ENCODE measurements at regions not wholly inside any gene's neighbourhood (a gene's known extent, or its start where the extent isn't known, plus 50 kb on each side); places are given as distances from the start of the nearest gene placed in this dataset.

DNA sequence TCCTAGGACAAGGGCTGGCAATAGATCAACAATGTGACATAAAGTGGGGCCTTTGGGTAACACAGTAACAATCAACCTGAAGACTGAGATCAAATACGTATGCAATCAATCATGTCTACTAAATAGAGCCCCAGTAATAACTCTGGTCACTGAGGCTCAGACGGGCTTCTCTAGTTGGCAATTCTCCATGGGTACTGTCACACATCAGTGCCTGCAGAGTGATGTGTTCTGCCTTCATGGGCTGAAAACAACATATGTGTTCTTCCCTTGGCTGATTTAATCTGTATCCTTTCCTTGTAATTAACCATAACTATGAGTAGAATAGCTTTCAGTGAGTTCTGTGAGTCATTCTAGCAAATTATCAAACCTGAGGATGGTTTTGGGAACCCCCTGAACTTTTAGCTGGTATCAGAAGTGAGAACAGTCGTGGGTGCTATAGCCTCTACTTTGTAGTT, 113.6 kb downstream of the TMCO5A start:
- DNase-seq, result no peak

DNA sequence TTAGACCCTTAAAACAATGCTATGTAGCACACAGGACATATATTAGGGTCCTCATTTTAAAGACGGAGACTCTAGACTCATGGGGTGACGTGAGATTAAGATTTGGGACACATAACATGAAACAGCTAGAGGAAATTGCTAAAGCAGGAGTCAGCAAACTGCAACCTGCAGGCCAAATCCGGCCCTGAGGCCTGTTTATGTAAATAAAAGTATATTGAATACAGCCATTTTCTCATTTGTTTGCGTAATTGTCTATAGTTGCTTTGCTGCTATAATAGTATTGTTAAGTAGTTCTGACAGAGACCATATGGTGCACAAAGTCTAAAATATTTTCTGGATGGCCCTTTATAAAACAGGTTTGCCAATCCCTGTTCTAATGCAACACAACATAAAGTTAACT, 115.5 kb downstream of the TMCO5A start:
- no peak for DNase-seq

DNA sequence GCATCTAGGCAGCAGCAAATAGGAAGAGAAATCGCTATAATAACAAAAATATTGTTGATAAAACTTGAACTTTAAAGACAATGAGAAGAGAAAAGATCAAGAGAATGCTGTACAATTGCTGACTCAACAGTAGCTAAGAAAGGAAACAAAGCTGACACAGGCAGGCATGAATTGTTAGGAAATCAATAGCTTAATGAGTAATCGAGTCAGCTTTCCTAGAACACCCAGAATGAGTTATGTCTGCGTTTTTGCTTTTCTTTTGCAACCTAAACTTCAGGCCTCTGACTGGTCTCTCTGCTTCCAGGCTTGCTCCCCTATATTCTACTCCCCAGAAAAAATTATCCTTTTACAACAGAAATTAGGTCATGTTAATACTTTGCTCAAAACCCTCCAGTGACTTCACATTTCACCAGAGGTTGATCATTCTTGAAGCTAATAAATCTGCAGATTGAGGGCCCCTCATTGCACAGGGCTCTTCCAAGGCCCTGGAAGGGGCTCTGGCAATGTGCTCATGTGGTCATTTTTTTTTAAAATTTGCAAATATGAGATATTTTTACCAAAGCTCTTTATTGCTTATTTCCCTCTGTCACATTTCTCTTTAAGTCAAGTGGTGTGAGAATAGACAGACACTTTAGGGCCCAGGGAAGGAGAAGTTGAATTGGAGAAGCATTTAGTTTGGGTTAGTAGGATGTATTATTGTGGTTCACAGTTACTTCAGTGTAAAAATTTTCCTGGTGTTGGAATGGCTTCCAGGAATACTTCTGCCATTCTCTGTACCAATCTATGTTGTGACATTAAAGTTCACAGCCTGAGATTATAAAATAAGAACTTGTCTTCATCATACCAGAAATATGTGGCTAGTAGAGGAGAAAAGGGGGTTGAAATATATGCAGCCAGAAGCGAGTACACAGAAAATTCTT, 116.3 kb downstream of the TMCO5A start:
- no peak for DNase-seq

DNA sequence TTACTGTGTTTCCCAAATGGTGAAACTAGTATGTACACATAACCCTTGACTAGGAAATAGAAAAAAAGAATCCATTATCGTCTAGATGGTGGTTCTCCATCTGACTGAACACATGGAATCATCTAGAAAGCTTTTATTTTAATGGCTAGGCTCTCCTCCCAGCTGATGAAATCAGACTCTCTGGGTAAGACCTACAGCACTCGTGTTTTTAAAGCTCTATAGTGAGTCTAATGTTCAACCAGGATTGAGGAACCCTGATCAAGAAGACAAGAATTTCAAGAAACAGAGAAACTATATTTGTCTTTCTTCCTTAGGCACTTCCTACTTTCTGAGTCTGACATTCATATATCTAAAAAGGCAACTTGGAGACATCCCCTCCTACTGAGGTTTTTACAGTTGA, 118.8 kb downstream of the TMCO5A start:
- no peak for DNase-seq

DNA sequence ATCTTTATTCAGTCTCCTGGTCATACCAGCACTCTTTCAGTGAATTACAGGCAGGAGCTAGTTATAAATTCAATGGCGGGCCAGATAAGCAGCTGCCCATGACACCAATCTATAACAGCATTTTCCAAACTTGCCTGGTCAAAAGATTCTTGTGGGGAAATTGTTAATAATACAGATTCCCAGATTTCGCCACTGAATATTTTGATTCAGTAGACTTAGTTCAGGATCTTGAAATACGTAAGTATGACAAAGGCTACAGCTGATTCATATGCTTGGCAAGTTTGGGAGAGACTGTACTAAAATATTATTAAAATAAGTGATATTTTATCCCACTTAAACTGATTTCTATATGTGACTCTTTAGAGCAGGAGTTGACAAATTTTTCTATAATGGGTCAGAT, 119.3 kb downstream of the TMCO5A start:
- DNase-seq, result no peak

DNA sequence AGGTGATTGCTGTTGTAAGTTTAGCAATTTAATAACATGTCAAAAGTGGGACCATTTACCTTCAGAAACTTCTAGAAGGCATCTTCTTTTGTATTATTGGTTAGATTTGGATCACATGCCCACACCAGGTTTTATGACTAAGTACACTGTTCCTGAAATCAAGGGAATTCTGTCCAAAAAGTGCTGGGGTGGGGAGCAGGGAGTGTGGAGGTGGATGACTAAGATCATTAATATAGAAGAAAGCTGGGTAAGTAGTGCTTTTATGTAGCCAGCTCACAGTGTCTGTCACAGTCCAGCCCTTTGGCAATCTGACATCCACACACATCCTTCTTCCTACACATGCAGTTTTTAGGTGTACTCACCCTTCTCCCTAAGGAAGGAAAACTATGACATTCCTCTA, 120.0 kb downstream of the TMCO5A start:
- DNase-seq, result no peak

DNA sequence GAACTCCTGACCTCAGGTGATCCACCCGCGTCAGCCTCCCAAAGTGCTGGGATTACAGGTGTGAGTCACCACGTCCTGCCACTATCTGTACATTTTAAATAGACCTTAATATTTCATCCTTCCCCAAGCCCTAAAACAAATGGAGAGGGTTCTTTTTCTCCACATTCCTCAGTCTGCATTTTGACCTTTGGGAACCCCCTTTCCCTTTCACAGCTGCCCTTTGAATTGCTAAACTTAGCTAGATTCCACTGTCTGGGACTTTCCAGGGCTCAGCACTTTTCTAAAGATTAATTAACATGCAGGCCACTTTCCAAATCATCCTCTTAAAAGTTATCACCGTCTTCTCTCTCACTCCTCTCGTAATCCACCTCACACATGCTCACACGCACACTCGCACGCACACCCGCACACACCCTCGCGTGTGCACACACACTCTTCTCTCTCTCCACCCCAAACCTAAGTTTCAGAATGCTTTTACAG, 124.2 kb downstream of the TMCO5A start:
- no peak for DNase-seq

DNA sequence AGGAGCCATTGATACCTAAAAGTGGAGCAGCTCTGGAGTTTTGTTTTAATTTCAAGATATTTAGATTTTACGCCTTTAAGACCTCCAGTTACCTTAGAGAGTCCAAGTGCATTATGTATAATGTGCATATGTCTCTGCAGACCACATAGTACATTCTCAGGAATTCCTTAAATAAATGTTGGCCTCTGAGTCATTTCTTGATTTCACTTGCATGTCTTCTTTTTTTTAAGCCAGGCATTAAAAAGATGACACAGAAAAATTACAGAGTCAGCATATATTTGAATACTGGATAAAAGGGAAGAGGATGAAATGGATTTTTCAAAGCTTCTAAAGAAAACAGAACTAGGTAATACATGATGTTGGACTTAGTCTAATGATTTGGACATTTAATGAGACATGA, 125.2 kb downstream of the TMCO5A start:
- DNase-seq, result no peak

DNA sequence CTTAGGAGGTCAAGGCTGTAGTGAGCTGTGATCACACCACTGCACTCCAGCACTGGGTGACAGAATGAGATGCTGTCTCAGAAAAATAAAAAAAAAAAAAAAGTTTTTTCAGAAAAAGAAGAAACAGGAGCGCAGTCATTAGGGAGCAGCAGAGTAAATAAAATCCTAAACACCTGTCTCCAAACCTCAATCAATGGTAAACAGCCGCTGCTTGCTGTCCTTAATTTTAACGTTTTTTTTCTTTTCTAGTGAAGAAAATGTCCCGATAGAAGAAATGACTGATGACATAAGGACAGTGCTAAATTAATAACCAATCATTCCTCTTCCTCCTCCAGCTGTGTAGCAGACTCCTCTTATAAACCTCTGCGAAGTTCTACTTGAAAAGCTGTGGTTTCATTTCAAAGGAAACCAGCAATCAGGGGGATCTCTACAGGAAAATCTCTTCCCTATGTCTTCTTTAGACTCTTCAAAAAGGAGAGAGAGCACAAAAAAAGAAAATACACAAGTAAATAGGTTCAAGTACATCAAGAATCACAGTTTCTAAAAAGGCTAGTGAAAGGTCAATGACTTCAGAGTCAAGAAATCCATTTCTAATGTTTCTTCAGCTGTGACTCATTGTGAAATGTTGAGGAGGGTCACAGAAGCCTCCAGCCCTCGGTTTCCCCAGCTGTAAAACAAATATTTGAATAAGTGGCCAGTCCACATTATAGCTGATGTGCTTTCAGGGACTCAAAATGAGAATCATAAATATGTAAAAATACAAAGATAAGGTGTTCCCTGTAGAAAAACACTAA, 127.6 kb downstream of the TMCO5A start:
- DNase-seq, result no peak

DNA sequence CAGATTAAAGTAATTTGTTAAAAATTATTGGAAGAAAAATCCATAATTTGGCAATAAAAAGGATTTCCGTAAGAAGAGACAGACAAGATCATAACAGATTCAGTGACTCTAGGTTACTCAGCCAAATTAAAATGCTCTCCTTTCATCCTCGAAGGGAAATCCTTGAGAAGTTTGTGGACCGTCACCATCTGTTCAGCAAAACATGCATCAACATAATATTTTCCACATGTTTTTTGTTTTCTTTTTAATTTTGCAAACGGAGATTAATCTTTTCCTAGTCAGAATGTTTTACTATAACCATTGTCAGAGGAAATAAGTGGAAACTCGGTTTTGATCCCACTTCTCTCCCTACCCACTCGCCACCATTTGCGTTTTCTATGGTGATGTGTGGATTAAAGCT, 128.3 kb downstream of the TMCO5A start:
- DNase-seq, result no peak

DNA sequence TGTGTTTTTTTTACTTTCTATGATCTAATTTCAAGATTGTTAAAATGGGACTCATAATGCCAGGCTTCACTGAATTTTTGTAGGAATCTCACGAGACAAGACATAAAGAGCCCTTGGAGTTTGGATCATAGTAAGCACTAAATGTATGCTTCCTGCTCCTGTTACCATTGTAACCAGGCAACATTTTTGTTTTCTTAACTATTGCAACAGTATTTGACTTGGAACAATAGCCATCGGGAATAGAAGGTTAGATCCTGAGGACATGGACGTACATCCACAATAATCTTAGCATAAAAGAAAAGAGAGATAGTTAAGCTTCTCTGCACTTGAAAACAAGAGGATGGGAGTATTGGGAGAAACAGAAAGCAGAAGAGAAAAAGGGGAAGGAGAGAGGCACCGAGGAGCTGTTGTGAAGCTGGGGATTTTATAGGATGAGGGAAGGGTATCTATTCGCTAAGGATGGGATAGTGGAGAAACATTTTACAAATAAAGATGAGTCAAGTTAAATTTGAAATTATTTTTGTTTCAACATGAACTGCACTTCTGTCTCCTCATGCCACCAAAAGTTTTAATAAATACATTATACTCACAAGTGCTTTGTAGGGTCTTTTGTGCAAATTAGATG, 131.4 kb downstream of the TMCO5A start:
- no peak for DNase-seq

DNA sequence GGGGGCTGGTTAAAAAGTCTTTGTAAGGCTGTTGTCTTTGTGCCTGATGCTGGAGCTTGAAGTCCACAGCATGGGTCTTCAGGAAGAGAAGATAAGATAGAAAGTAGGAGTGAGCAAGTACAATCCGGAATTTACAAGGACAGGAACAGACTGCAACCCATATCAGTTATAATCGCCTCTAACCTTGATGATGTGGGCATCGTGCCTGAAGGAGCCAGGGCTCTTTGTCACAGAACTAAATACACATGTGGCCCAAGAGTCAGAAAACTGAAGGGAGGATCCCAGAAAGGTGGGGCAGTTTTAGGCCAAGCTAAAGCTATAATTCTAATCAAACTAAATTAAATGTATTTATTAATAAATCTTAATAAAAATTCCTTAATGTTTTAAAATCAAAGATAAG, 132.2 kb downstream of the TMCO5A start:
- DNase-seq, result no peak

DNA sequence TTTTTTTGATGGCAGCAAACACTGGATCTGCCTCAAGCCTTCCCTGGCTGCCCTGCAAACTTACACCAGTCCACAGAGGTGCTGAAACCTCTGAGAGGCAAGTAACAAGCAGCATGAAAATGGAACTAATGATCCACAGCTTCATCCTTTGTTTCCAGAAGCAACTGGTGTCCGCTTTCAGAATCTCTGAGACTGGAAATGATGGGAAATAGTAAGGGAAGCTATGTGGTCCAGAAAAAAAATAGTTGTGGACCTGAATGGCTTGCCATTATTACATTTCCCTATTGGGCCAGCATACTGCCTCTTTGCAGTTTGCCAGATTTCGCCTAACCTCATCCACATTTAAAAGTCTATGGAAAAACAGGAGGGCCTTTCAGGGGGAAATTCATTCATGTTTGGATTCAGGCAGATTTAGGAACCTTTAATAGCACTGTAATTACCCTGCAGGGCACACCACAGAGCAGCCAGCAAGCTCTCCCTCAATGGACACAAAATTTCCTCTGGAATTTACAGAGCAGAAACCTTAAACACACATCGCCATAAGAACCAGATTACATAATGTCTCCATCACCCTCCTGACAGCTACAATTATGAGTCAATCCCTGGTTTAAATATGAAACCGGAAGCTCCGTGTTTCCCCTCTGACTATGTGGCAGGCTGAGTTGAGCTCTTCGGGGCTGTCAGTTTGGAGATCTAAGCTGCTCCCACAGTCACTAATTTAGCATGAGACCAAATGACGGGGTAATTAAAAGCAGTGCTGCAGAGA, 134.4 kb downstream of the TMCO5A start:
- DNase-seq, result no peak

DNA sequence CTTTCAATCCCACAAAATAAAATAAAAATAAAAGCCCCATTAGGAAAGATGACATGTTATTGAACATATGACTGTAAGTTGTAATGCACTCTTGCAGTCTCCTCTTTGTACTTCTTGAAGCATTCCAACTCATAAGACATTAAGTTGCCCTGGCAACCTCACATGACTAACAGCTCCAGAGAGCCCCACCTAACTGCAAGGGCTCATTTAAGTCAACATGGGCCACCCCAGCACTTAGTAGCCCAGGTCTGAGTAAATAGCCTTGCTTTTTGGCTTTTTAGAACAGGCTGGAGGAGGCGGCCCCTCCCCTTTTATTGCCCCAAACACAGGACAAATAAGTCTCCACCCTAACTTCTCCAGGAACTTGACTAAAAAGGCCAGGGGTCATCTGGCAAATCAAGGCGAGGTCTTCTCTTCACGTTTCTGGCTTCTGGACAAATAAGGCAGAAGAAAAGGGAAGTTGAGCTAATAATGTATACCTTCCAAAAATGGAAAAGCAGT, 135.1 kb downstream of the TMCO5A start:
- DNase-seq, result no peak

DNA sequence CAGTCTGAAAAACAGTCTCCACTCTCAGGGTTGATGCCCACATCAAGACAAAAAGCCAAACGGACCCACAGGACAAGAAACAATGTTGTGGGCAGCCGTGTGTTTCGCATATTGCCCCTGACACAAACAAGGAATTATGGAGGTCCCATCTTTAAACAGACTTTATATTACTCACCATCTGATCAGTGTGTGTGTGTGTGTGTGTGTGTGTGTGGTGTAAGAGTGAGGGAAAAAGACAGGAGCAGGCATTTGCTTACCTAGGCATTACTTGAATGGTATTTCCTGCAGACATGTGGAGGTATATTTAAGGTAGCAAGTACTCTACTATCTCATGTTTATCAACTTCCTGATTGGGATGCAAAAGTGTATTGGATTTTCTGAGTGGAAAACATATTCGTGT, 136.3 kb downstream of the TMCO5A start:
- DNase-seq, result no peak

DNA sequence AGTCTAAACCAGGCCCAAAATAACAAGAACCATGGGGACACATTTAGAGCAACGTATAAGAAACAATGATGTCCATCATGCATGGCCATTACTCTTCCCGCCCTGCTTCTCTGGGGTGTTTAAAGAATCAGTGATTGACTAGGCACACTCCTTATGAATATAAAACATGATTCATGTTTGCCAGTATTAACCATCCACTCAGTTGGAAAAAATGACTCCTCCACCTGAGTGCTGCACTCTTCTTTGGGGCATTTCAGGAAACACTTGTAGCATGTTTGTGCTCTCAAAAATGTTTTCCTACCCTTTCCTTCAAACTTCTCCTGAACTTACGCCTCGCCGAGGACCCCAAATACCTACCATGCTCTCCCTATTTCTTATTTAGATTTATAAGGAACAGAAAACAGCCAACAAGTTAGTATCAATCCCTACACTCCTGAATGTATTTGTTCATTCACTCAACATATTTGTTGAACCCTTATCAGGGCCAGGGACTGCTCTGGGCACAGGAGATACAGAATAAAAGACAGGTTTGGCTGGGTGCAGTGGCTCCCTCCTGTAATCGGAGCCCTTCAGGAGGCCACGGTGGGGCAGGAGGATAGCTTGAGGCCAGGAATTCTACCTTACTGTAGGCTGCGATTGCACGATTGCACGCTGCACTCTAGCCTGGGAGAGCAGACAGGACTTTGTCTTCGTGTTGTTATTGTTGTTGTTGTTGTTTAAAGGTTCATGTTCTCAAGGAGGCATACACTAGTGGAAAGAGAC, 137.0 kb downstream of the TMCO5A start:
- DNase-seq, result no peak

DNA sequence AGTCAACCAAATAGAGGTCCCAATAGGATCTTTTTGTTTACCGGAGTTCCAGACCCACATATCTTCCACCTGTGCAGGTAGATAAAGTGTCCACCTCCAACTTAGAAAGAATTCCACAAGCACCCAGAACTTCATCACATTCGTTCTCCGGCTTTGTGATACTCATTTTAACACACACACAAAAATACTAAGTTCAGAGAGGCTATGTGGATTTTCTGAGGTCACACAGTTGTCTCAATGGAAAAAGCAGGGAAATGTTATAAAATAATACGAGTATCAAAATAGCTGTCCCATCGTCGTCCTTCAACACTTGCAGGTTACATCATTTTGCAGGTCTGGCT, 137.5 kb downstream of the TMCO5A start:
- DNase-seq, result no peak

DNA sequence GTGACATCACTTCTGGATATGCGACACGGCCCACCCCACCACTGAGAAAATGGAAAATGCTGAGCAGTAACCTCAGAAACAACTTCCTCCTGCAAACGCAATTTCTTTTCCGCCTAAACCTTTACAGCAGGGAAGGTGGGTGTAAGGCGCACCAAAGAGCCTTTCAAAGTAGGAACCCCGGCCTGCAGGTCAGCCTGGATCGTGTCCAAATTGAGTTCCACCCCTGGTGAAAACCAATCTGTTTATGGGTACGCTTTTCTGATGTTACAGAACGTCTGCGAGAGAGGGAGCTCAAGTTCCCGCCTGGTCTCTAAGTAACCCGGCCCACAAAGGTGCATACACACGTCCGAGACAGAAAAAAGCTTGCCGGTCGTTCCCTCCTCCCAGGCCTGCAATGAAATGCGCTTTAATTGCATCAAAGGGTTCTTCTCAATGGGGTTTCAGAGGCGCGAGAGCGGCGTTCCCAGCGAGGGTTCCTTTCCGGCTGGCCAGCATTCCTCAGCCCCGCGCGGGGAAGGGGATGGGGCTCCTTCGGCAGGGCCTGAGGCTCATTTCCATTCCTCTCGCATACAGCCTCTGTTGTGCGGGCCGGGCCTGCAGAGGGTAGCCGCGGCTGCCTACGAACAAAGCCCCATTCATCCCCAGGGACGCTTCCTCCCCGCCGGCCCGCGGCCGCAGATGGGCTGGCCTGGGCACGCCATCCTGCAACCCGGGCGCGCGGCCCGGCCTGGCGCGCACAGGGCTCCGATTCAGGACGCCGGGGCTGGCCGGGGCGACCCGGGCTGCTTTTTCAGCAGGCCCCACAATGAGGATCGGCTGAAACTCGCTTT, 138.1 kb downstream of the TMCO5A start:
- no peak for DNase-seq

DNA sequence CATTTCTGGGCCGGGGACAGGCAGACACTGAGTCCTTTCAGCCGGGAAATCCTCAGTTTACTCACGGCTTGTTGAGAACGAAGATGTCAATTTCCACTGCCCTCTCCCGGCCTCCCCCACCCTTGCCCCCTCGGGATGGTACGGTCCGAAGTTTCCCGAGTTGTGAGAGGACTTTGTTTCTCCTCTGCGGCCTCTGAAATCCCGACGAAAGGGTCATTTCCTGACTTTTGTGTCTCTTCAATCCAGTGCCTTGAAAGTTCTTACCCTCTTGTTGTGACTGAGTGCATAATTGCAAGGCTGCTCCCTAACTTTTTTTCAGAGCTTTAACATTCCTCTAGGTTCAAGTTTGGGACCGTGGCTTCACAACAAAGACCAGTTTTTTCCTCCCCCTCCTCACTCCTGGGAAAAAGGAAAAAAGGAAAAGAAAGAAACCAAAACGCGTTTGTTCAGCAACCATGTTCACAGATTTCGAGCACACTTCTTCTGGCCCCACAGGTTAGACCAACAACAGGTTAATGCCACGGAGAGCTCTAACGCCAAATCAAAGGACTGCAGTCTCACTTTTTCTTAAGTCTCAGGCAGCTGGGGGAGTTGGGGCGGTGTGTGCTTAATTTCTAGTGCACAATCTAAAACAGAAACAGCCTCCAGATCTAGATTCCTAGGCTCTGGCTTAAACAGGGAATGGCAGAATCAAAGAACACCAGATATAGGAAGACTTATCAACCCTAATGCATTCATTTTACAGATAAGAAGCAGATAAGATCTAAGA, 138.9 kb downstream of the TMCO5A start:
- no peak for DNase-seq

DNA sequence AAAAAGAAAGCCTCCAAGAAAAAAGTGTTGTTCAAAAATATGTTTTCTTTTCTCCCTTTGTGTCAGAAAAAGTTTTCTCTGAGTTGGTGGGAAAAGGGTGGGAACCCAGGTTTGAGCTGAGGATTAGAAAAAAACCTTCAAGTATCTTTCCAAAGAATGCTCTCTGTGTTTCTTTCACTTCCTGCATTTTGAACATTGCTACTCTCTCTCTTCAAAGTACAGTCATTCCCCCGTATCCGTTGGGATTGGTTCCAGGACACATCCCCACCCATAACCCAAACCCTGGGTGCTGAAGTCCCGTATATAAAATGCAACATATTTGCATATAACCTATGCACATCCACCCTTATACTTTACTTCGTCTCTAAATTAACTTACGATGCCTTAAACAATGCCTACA, 139.6 kb downstream of the TMCO5A start:
- no peak for DNase-seq
